Type B pancreatic cell (in vitro differentiated cells): ENCODE measurements at regions not wholly inside any gene's neighbourhood (a gene's known extent, or its start where the extent isn't known, plus 50 kb on each side); places are given as distances from the start of the nearest gene placed in this dataset.

ENCODE experiments used
- DNase-seq: peaks from one replicate; pipeline ENCODE4 v3.0.0; 2021; ENCODE audit warnings: mixed read lengths; ENCODE audit not compliant: unreplicated experiment; ENCODE audit errors: extremely low spot score
- H3K27ac Mint-ChIP-seq: 2 replicates; pipeline ENCODE4 v1.8.0; 2021; ENCODE audit warnings: mild to moderate bottlenecking, mixed read lengths
- H3K27me3 Mint-ChIP-seq: 2 replicates; pipeline ENCODE4 v1.8.0; 2021; ENCODE audit warnings: mixed read lengths
- H3K36me3 Mint-ChIP-seq: 2 replicates; pipeline ENCODE4 v1.8.0; 2021; ENCODE audit warnings: mixed read lengths
- H3K4me1 Mint-ChIP-seq: one replicate; pipeline ENCODE4 v1.8.0; 2021; ENCODE audit warnings: mixed read lengths; ENCODE audit not compliant: unreplicated experiment
- H3K4me3 Mint-ChIP-seq: 2 replicates; pipeline ENCODE4 v1.8.0; 2021; ENCODE audit warnings: mild to moderate bottlenecking, mixed read lengths
- H3K9me3 Mint-ChIP-seq: 2 replicates; pipeline ENCODE4 v1.8.0; 2021; ENCODE audit warnings: mixed read lengths
- TF ChIP-seq, protein P1 (sequence below): fragments of 200-600 bp; sonication (generic); conservative IDR thresholded peaks from 2 replicates; pipeline ENCODE4 v1.5.0; 2021; ENCODE audit warnings: antibody characterized with exemption, mild to moderate bottlenecking

DNA sequence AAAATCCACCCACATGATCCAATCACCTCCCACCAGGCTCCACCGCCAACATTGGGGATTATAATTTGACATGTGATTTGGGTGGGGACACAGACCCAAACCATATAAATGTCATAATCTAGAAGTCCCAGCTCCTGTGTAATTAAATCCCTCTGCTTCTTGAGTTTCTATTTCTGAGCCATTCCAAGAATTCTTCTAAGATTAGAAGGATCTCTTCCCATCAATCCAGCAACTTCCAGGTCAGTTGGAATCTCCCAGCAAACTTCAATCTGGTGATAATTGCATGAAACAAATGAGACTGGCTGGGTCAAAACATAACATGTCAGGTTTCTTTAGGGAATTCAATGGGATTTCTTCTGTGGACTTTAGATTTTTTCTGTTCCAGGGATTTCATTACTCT lies 127.8 kb upstream of the CDH5 start:
- Mint-ChIP-seq H3K36me3 (peaks cover 3% of the 10 kb centered on the region), H3K27me3 (peaks cover 16% of the 10 kb centered on the region), H3K4me3 (no peak overlapping the region), H3K9me3 (peaks cover 15% of the 10 kb centered on the region), H3K4me1 (peaks cover 7% of the 10 kb centered on the region), H3K27ac (no peak overlapping the region)
- TF ChIP-seq, protein P1, sequence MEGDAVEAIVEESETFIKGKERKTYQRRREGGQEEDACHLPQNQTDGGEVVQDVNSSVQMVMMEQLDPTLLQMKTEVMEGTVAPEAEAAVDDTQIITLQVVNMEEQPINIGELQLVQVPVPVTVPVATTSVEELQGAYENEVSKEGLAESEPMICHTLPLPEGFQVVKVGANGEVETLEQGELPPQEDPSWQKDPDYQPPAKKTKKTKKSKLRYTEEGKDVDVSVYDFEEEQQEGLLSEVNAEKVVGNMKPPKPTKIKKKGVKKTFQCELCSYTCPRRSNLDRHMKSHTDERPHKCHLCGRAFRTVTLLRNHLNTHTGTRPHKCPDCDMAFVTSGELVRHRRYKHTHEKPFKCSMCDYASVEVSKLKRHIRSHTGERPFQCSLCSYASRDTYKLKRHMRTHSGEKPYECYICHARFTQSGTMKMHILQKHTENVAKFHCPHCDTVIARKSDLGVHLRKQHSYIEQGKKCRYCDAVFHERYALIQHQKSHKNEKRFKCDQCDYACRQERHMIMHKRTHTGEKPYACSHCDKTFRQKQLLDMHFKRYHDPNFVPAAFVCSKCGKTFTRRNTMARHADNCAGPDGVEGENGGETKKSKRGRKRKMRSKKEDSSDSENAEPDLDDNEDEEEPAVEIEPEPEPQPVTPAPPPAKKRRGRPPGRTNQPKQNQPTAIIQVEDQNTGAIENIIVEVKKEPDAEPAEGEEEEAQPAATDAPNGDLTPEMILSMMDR = no peak
- no peak for DNase-seq

DNA sequence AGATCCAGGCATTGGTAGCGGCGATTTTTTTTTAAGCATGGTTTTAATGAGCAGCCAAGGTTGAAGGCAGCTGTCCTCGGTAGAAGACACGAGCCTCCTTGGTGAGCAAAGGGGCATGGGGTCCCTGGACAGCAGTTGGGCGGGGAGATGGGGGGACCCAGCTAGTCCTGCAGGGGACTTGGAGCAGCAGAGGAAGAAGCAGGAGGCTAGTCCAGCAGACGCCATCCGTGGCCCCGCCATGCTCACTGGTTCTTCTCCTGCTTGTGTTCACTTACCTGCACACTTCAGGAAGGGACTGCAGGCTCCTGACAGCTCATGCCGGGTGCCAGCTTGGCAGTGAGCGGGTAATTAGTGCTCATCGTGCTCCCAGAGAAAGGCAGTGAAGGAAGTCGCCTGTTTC lies 130.2 kb upstream of the CDH5 start:
- Mint-ChIP-seq H3K36me3 (peaks cover 3% of the 10 kb centered on the region), H3K4me3 (no peak overlapping the region), H3K4me1 (peaks cover 20% of the 10 kb centered on the region), H3K9me3 (peaks cover 15% of the 10 kb centered on the region), H3K27me3 (peaks cover 18% of the 10 kb centered on the region), H3K27ac (no peak overlapping the region)
- TF ChIP-seq, protein P1 = no peak
- no peak for DNase-seq

DNA sequence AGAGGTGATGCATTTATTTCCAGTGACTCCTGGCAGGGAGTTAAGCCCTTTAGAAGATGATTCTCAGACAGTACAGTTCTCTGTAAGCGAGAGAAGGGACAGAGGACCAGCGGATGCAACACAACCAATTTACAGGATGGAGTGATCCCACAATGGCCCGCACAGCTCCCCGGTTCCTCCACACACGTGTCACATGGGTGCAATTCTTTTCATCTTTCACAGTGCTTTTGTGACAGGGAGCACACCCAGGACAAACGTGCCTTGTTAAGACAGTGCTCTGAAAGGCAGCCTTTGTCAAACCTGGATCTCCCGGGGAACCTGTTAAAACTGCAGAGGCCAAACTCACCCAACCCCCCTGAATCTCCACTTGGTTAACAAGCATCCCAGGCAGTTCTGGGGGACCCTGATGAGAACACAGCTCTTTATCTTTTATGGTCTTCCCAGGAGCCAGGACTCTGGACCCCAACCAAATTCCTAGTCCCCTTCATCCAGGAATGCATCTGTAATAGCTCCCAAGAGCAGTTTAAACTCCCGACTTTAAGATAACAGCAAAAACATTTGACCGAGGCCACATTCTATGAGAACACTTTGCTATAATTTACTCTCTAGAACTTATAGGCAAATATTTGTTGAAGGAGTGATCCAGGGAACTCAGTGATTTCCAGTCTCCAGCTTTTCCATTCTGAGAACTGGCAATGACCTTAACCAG lies 134.9 kb upstream of the CDH5 start:
- H3K4me1 Mint-ChIP-seq = peaks cover 30% of the 10 kb centered on the region
- DNase-seq = no peak
- no peak overlapping the region for H3K27ac Mint-ChIP-seq
- peaks cover 17% of the 10 kb centered on the region for H3K27me3 Mint-ChIP-seq
- H3K9me3 Mint-ChIP-seq = no peaks in the 10 kb centered on the region
- H3K36me3 Mint-ChIP-seq = no peaks in the 10 kb centered on the region
- TF ChIP-seq, protein P1 = no peak
- no peak overlapping the region for H3K4me3 Mint-ChIP-seq

DNA sequence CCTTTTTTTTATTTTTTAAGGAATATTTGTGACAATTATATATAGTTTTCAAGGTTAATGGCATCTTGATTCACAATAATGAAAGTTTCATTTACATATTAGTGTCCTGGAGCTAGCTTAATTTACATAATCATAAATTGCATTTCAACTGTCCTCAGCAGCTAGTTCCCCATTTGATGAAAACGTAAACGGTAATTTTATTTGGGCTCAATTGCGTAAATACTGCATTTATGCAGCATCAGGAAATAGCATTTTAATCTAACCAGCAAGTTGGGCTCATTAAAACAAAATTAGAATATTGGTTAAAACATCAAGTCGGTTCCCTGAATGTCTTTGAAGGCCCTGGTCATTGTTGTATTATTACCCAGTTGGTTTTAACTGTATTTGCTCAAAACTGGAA lies 136.8 kb upstream of the CDH5 start:
- DNase-seq = no peak
- peaks cover 30% of the 10 kb centered on the region for H3K4me1 Mint-ChIP-seq
- no peaks in the 10 kb centered on the region for H3K9me3 Mint-ChIP-seq
- TF ChIP-seq, protein P1 = no peak
- H3K36me3 Mint-ChIP-seq = no peaks in the 10 kb centered on the region
- no peak overlapping the region for H3K27ac Mint-ChIP-seq
- H3K27me3 Mint-ChIP-seq = peaks cover 11% of the 10 kb centered on the region
- H3K4me3 Mint-ChIP-seq = no peak overlapping the region

DNA sequence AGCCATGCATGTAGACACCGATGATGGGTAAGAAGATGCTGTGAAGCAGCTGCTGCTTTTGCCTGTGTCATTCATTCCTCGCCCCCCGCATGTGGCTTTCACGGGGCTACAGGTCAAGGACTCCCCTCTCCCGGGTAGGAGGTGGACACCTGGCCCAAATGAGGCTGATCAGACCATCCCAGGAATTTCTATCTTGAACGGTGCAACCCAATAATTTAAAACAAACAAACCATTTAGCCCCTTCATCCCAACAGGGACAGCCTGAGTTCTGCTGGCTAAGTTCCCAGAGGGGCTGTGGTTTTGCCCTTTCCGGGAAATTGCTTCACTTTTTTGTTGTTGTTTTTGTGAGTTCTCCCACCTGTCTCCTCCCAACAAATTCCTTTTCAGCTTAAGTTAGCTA lies 137.7 kb upstream of the CDH5 start:
- peaks cover 30% of the 10 kb centered on the region for H3K4me1 Mint-ChIP-seq
- H3K36me3 Mint-ChIP-seq = no peaks in the 10 kb centered on the region
- peaks cover 11% of the 10 kb centered on the region for H3K27me3 Mint-ChIP-seq
- DNase-seq = no peak
- H3K27ac Mint-ChIP-seq = no peak overlapping the region
- no peaks in the 10 kb centered on the region for H3K9me3 Mint-ChIP-seq
- H3K4me3 Mint-ChIP-seq = no peak overlapping the region
- TF ChIP-seq, protein P1 = no peak
